GM19467 (cell line): ENCODE measurements at regions not wholly inside any gene's neighbourhood (a gene's known extent, or its start where the extent isn't known, plus 50 kb on each side); places are given as distances from the start of the nearest gene placed in this dataset.
"Not testable (repeated sequence)": the region's sequence is repeated elsewhere in the genome, so short reads cannot be mapped to it uniquely, and the experiment has no call there.

Experiments used
- ATAC-seq: cut with Tn5 transposase; IDR thresholded peaks from one replicate; pipeline ENCODE4 v1.9.1; 2021; ENCODE audit warnings: mild to moderate bottlenecking, moderate library complexity; ENCODE audit not compliant: unreplicated experiment

GRCh38 chr4:134636338-134637051, 434.9 kb upstream of the PABPC4L start:
- no peak for ATAC-seq

- ATAC-seq, result no peak
Observed at GRCh38 chr4:134634301-134634700, 432.7 kb upstream of the PABPC4L start.

GRCh38 chr4:134632056-134632455, 430.5 kb upstream of the PABPC4L start:
- ATAC-seq, result no peak

GRCh38 chr4:134628066-134628465, 426.5 kb upstream of the PABPC4L start:
- ATAC-seq, result no peak

- ATAC-seq, result no peak
Observed at GRCh38 chr4:134627366-134627765, 425.8 kb upstream of the PABPC4L start.

- no peak for ATAC-seq
Observed at GRCh38 chr4:134624365-134624764, 422.8 kb upstream of the PABPC4L start.

- not testable (repeated sequence) for ATAC-seq
Observed at GRCh38 chr4:134622626-134623575, 421.3 kb upstream of the PABPC4L start.

- ATAC-seq, result no peak
Observed at GRCh38 chr4:134622199-134622598, 420.6 kb upstream of the PABPC4L start.

- not testable (repeated sequence) for ATAC-seq
Observed at GRCh38 chr4:134621715-134622114, 420.1 kb upstream of the PABPC4L start.

GRCh38 chr4:134610956-134611355, 409.4 kb upstream of the PABPC4L start:
- no peak for ATAC-seq

GRCh38 chr4:134610172-134610571, 408.6 kb upstream of the PABPC4L start:
- ATAC-seq, result no peak

- no peak for ATAC-seq
Observed at GRCh38 chr4:134601706-134602105, 400.1 kb upstream of the PABPC4L start.

- ATAC-seq, result no peak
Observed at GRCh38 chr4:134591326-134591725, 389.7 kb upstream of the PABPC4L start.

GRCh38 chr4:134585972-134586371, 384.4 kb upstream of the PABPC4L start:
- ATAC-seq, result no peak

GRCh38 chr4:134567461-134567860, 365.9 kb upstream of the PABPC4L start:
- no peak for ATAC-seq

- ATAC-seq, result no peak
Observed at GRCh38 chr4:134560728-134561127, 359.1 kb upstream of the PABPC4L start.

- ATAC-seq, result no peak
Observed at GRCh38 chr4:134552063-134552462, 350.5 kb upstream of the PABPC4L start.

- no peak for ATAC-seq
Observed at GRCh38 chr4:134551348-134551747, 349.8 kb upstream of the PABPC4L start.

- ATAC-seq, result no peak
Observed at GRCh38 chr4:134548052-134548628, 346.6 kb upstream of the PABPC4L start.

- no peak for ATAC-seq
Observed at GRCh38 chr4:134546279-134546678, 344.7 kb upstream of the PABPC4L start.

GRCh38 chr4:134544303-134544770, 342.7 kb upstream of the PABPC4L start:
- ATAC-seq, result no peak
